HCT116 (cell line): ENCODE measurements at regions not wholly inside any gene's neighbourhood (a gene's known extent, or its start where the extent isn't known, plus 50 kb on each side); places are given as distances from the start of the nearest gene placed in this dataset.

Experiments used
- ATAC-seq: fragments of 200-7000 bp; cut with Tn5 transposase; 2 replicates; pipeline ENCODE4 v1.9.1; 2020; ENCODE audit warnings: mild to moderate bottlenecking, moderate library complexity
- BruUV-seq: library from RNA; stranded (reverse); fragments of 400-500 nt; replicated peaks from 2 replicates; lab custom pipeline; 2021; lab: Mats Ljungman, UMichigan
- CTCF ChIA-PET: fragments of 300-600 bp; sonication (Branson Sonifier 250); formaldehyde crosslinking; loops from one replicate; lab custom pipeline; 2021; ENCODE audit warnings: antibody characterized with exemption; lab: Charles Lee
- POLR2A ChIA-PET: fragments of 300-600, 350-600 bp; sonication (Branson Sonifier 250); formaldehyde crosslinking; loops from one replicate; lab custom pipeline; 2021; ENCODE audit warnings: antibody characterized with exemption; lab: Charles Lee
- RAD21 ChIA-PET, 2 experiments: fragments of 300-600 bp; sonication (Branson Sonifier 250); formaldehyde crosslinking; loops; one replicate each; lab custom pipeline; 2023; ENCODE audit warnings: low total read pairs in 2 of 2; ENCODE audit not compliant: uncharacterized antibody in 2 of 2, unreplicated experiment in 2 of 2, low non-redundant PET in 1 of 2; lab: Charles Lee
- DNase-seq: peaks from one replicate; pipeline ENCODE4 v3.0.0-alpha.2; 2010; ENCODE audit warnings: low read depth, low spot score
- H2AFZ ChIP-seq: fragments of 200-600 bp; shearing (Covaris generic), sonication (generic); 2 replicates; pipeline ENCODE4 v1.6.1; 2017; ENCODE audit warnings: low read depth, mixed run types, mixed read lengths, antibody characterized with exemption, low read length; ENCODE audit not compliant: poor library complexity, severe bottlenecking
- H3K27ac ChIP-seq: 2 replicates; pipeline ENCODE4 v1.5.1; 2012; ENCODE audit warnings: low read depth, low read length
- H3K27me3 ChIP-seq: fragments of 200-600 bp; sonication (generic); 2 replicates; pipeline ENCODE4 v1.6.1; 2016; ENCODE audit warnings: mixed run types, low read length, mixed read lengths; ENCODE audit not compliant: insufficient read depth
- H3K36me3 ChIP-seq, 2 experiments: fragments of 200-500 bp in 1 of 2; fragments of 200-600 bp in 1 of 2; sonication (Bioruptor generic) in 1 of 2; sonication (generic) in 1 of 2; 2 replicates each; pipeline versions ENCODE4 v1.5.1 to v1.6.1; 2014 to 2016; ENCODE audit warnings: low read length in 2 of 2, inconsistent platforms in 1 of 2, mixed read lengths in 1 of 2, mixed run types in 1 of 2; ENCODE audit not compliant: insufficient read depth in 2 of 2, control insufficient read depth in 1 of 2
- H3K4me1 ChIP-seq, 2 experiments: fragments of 200-600 bp in 1 of 2; sonication (generic) in 1 of 2; 2 replicates each; pipeline versions ENCODE4 v1.5.1 to v1.6.1; 2012 to 2017; ENCODE audit warnings: low read length in 2 of 2, inconsistent platforms in 1 of 2, mild to moderate bottlenecking in 1 of 2, mixed read lengths in 1 of 2, mixed run types in 1 of 2, moderate library complexity in 1 of 2; ENCODE audit not compliant: insufficient read depth in 2 of 2, control insufficient read depth in 1 of 2
- H3K4me2 ChIP-seq: fragments of 200-600 bp; sonication (generic); 2 replicates; pipeline ENCODE4 v1.6.1; 2017; ENCODE audit warnings: mixed run types, low read length, mixed read lengths
- H3K4me3 ChIP-seq, 2 experiments: fragments of 200-600 bp in 1 of 2; sonication (generic) in 1 of 2; replicated peaks in 1 of 2; 2 replicates each; pipeline ENCODE4 v1.5.1; 2011 to 2016; ENCODE audit warnings: low read length in 2 of 2, control low read depth in 1 of 2, low read depth in 1 of 2, mild to moderate bottlenecking in 1 of 2, mixed read lengths in 1 of 2, mixed run types in 1 of 2
- H3K79me2 ChIP-seq: fragments of 200-600 bp; sonication (generic); 2 replicates; pipeline ENCODE4 v1.6.1; 2017; ENCODE audit warnings: mild to moderate bottlenecking, mixed run types, low read length, moderate library complexity, mixed read lengths; ENCODE audit not compliant: insufficient read depth
- H3K9ac ChIP-seq: fragments of 200-600 bp; sonication (generic); 2 replicates; pipeline ENCODE4 v1.6.1; 2016; ENCODE audit warnings: low read length, mixed read lengths
- H3K9me2 ChIP-seq: fragments of 200-600 bp; sonication (generic), shearing (Covaris generic); 2 replicates; pipeline ENCODE4 v1.6.1; 2017; ENCODE audit warnings: mixed run types, mild to moderate bottlenecking, moderate library complexity; ENCODE audit not compliant: insufficient read depth
- H3K9me3 ChIP-seq, 2 experiments: fragments of 200-500 bp in 1 of 2; fragments of 200-600 bp in 1 of 2; sonication (Bioruptor generic) in 1 of 2; sonication (generic) in 1 of 2; 2 replicates each; pipeline ENCODE4 v1.6.1; 2014 to 2017; ENCODE audit warnings: low read length in 2 of 2, mixed read lengths in 2 of 2, inconsistent platforms in 1 of 2, low read depth in 1 of 2, mild to moderate bottlenecking in 1 of 2, mixed run types in 1 of 2, moderate library complexity in 1 of 2; ENCODE audit not compliant: control insufficient read depth in 1 of 2, insufficient read depth in 1 of 2
- H4K20me1 ChIP-seq: fragments of 200-600 bp; sonication (generic), shearing (Covaris generic); 2 replicates; pipeline ENCODE4 v1.6.1; 2017; ENCODE audit warnings: mixed run types, mild to moderate bottlenecking, moderate library complexity; ENCODE audit not compliant: insufficient read depth
- CBX3 ChIP-seq: IDR thresholded peaks from 2 replicates; pipeline ENCODE4 v1.6.1; 2012; ENCODE audit warnings: low read depth
- CEBPB ChIP-seq: IDR thresholded peaks from 2 replicates; pipeline ENCODE4 v1.6.1; 2012; ENCODE audit warnings: low read depth
- CTCF ChIP-seq, 3 experiments: fragments of 200-600 bp in 1 of 3; sonication (generic) in 1 of 3; IDR thresholded peaks in 2 of 3; conservative IDR thresholded peaks in 1 of 3; 2 replicates each; pipeline ENCODE4 v1.5.1; 2012 to 2017; ENCODE audit warnings: low read depth in 2 of 3, low read length in 2 of 3, antibody characterized with exemption in 1 of 3, borderline replicate concordance in 1 of 3, control low read depth in 1 of 3, mild to moderate bottlenecking in 1 of 3, mixed read lengths in 1 of 3, mixed run types in 1 of 3, moderate library complexity in 1 of 3; ENCODE audit not compliant: insufficient read depth in 1 of 3
- ELF1 ChIP-seq: IDR thresholded peaks from 2 replicates; pipeline ENCODE4 v1.6.1; 2012; ENCODE audit warnings: low read depth, borderline replicate concordance
- EZH2 ChIP-seq: fragments of 200-600 bp; sonication (generic); IDR thresholded peaks from 2 replicates; pipeline ENCODE4 v1.6.1; 2017; ENCODE audit warnings: antibody characterized with exemption, mixed run types
- EZH2phosphoT487 ChIP-seq: fragments of 200-600 bp; IDR thresholded peaks from 2 replicates; pipeline ENCODE4 v1.6.1; 2018; ENCODE audit warnings: antibody characterized with exemption, borderline replicate concordance
- FOSL1 ChIP-seq: IDR thresholded peaks from 2 replicates; pipeline ENCODE4 v1.6.1; 2012; ENCODE audit warnings: low read depth
- POLR2A ChIP-seq: IDR thresholded peaks from 2 replicates; pipeline ENCODE4 v1.7.0; 2011; ENCODE audit warnings: borderline replicate concordance; ENCODE audit not compliant: insufficient read depth, insufficient read length; ENCODE audit errors: extremely low read depth
- SP1 ChIP-seq: IDR thresholded peaks from 2 replicates; pipeline ENCODE4 v1.6.1; 2012; ENCODE audit warnings: low read depth
- SRF ChIP-seq: IDR thresholded peaks from 2 replicates; pipeline ENCODE4 v1.6.1; 2012; ENCODE audit warnings: low read depth
- TCF7L2 ChIP-seq: IDR thresholded peaks from 2 replicates; pipeline ENCODE4 v1.7.0; 2011; ENCODE audit warnings: borderline replicate concordance, inconsistent platforms; ENCODE audit not compliant: insufficient read depth, insufficient read length; ENCODE audit errors: extremely low read depth
- YY1 ChIP-seq: IDR thresholded peaks from 2 replicates; pipeline ENCODE4 v1.6.1; 2011; ENCODE audit warnings: low read length, low read depth, moderate library complexity, mild to moderate bottlenecking; ENCODE audit not compliant: insufficient replicate concordance; ENCODE audit errors: extremely low read depth
- ZFX ChIP-seq: fragments of 450-650 bp; IDR thresholded peaks from 2 replicates; pipeline ENCODE4 v1.6.1; 2017
- ZNF274 ChIP-seq: fragments of 200-500 bp; sonication (Bioruptor generic); IDR thresholded peaks from 2 replicates; pipeline ENCODE4 v1.6.1; 2014; ENCODE audit warnings: mild to moderate bottlenecking, low read depth, low read length, inconsistent platforms
- intact Hi-C: fragments of 100-400 bp; cut with micrococcal nuclease; formaldehyde crosslinking; loops from 2 replicates; pipeline ENCODE4 v1.10.0; 2022
- TF ChIP-seq, protein P1 (sequence below): IDR thresholded peaks from 2 replicates; pipeline ENCODE4 v1.6.1; 2011; ENCODE audit warnings: mild to moderate bottlenecking, low read length, moderate library complexity; ENCODE audit not compliant: insufficient replicate concordance; ENCODE audit errors: extremely low read depth
- TF ChIP-seq, protein P2 (sequence below): IDR thresholded peaks from 2 replicates; pipeline ENCODE4 v1.6.1; 2012
- TF ChIP-seq, protein P3 (sequence below): IDR thresholded peaks from 2 replicates; pipeline ENCODE4 v1.6.1; 2012

DNA sequence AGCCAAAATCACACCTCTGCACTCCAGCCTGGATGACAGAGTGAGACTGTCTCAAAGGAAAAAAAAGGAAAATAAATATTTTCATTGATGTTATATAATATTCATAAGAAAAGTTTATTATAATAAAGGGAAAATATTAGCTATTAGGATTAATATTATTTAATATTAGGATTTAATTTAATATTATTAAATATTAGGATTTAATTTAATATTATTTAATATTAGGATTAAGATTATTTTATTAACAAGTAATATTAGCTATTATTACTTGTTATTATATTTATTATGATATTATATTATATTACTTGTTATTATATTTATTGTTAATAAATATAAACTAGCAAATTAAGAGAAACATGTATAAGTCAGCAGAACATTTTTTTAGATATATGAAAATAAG is 518.1 kb downstream of the FSCB start:
- ATAC-seq (no peak), DNase-seq (no peak)
- BruUV-seq, result no TSS peak
- no peaks in the 10 kb centered on the region for H3K9me3 ChIP-seq
- CTCF ChIA-PET, result no interaction called here
- RAD21 ChIA-PET, result no interaction called here
- H3K4me1 ChIP-seq, result no peaks in the 10 kb centered on the region
- H3K4me3 ChIP-seq, result no peak overlapping the region
- TF ChIP-seq TCF7L2 (no peak), ELF1 (no peak), CTCF (IDR thresholded peaks at IDR 0.05 in 2 of 3, conservative IDR thresholded peaks at IDR 0.05 in 1 of 3; ENCODE audit: borderline replicate concordance in 1 of 3, insufficient read depth in 1 of 3, low read depth in 2 of 3, low read length in 2 of 3) (no peak), ZFX (no peak), EZH2phosphoT487 (no peak), CBX3 (no peak), ZNF274 (no peak), FOSL1 (no peak), EZH2 (no peak), SP1 (no peak), CEBPB (no peak), YY1 (no peak), SRF (no peak), POLR2A (no peak)
- TF ChIP-seq, protein P1, sequence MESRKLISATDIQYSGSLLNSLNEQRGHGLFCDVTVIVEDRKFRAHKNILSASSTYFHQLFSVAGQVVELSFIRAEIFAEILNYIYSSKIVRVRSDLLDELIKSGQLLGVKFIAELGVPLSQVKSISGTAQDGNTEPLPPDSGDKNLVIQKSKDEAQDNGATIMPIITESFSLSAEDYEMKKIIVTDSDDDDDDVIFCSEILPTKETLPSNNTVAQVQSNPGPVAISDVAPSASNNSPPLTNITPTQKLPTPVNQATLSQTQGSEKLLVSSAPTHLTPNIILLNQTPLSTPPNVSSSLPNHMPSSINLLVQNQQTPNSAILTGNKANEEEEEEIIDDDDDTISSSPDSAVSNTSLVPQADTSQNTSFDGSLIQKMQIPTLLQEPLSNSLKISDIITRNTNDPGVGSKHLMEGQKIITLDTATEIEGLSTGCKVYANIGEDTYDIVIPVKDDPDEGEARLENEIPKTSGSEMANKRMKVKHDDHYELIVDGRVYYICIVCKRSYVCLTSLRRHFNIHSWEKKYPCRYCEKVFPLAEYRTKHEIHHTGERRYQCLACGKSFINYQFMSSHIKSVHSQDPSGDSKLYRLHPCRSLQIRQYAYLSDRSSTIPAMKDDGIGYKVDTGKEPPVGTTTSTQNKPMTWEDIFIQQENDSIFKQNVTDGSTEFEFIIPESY, result no peak
- TF ChIP-seq, protein P2, sequence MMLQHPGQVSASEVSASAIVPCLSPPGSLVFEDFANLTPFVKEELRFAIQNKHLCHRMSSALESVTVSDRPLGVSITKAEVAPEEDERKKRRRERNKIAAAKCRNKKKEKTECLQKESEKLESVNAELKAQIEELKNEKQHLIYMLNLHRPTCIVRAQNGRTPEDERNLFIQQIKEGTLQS, result no peak
- TF ChIP-seq, protein P3, sequence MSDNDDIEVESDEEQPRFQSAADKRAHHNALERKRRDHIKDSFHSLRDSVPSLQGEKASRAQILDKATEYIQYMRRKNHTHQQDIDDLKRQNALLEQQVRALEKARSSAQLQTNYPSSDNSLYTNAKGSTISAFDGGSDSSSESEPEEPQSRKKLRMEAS, result no peak
- H3K4me2 ChIP-seq, result no peak overlapping the region
- POLR2A ChIA-PET, result no interaction called here
- H3K27me3 ChIP-seq, result no peaks in the 10 kb centered on the region
- no peak overlapping the region for H2AFZ ChIP-seq
- no peaks in the 10 kb centered on the region for H3K9me2 ChIP-seq
- H3K36me3 ChIP-seq, result no peaks in the 10 kb centered on the region; a peak in 1 of 4 replicates
- no peak overlapping the region for H3K27ac ChIP-seq
- intact Hi-C loops, result no loop called here
- no peak overlapping the region for H3K9ac ChIP-seq
- H4K20me1 ChIP-seq, result no peaks in the 10 kb centered on the region
- no peaks in the 10 kb centered on the region for H3K79me2 ChIP-seq
